Fibroblast of mammary gland (primary cell): ENCODE measurements at regions not wholly inside any gene's neighbourhood (a gene's known extent, or its start where the extent isn't known, plus 50 kb on each side); places are given as distances from the start of the nearest gene placed in this dataset.
"Not testable (repeated sequence)": the region's sequence is repeated elsewhere in the genome, so short reads cannot be mapped to it uniquely, and the experiment has no call there.

Experiments
- DNase-seq: peaks from one replicate; pipeline ENCODE4 v3.0.0-alpha.2; 2010; ENCODE audit warnings: low read depth
- H3K4me3 ChIP-seq: 2 replicates; pipeline ENCODE4 v1.5.1; 2011; ENCODE audit warnings: low read depth, mild to moderate bottlenecking, low read length, moderate library complexity; ENCODE audit not compliant: control insufficient read depth
- TF ChIP-seq, protein P1 (sequence below): conservative IDR thresholded peaks from 2 replicates; pipeline ENCODE4 v1.5.1; 2011; ENCODE audit warnings: low read depth, low read length, inconsistent platforms; ENCODE audit not compliant: control insufficient read depth, insufficient read depth

DNA sequence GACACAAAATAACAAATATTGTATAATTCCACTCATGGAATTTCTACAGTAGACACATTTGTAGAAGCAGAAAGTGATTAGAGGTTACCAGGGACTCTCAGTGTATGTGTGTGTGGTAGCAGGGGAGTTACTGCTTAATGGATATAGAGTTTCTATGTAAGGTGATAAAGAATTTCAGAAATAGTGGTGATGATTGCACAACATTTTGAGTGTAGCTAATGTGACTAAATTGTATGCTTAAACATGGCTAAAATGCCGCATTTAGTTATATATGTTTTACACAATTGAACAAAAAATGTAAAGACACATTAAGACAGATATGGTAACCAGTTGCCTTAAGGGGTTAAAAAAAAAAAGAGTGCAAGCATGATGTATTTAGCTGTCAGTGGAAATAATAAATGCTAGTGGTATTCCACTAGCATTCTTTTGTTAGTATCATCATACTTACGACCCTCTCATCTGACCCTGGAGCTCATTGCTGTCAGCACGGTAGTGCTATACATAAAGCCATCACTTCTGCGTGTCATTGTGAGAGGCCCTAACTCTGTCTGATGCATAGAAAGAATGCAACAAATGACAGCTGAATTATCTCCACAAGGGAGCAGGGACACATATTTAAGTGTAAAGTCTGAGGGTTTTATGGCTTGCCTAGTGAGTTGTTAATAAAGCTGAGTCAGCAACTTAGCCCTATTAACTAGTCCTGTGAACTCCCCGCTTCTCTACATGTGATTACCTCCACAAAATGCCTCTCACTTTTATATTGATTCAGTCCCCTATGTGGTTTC lies 134.1 kb upstream of the RXFP2 start:
- no peak overlapping the region for H3K4me3 ChIP-seq
- no peak for DNase-seq
- TF ChIP-seq, protein P1, sequence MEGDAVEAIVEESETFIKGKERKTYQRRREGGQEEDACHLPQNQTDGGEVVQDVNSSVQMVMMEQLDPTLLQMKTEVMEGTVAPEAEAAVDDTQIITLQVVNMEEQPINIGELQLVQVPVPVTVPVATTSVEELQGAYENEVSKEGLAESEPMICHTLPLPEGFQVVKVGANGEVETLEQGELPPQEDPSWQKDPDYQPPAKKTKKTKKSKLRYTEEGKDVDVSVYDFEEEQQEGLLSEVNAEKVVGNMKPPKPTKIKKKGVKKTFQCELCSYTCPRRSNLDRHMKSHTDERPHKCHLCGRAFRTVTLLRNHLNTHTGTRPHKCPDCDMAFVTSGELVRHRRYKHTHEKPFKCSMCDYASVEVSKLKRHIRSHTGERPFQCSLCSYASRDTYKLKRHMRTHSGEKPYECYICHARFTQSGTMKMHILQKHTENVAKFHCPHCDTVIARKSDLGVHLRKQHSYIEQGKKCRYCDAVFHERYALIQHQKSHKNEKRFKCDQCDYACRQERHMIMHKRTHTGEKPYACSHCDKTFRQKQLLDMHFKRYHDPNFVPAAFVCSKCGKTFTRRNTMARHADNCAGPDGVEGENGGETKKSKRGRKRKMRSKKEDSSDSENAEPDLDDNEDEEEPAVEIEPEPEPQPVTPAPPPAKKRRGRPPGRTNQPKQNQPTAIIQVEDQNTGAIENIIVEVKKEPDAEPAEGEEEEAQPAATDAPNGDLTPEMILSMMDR, result no peak

DNA sequence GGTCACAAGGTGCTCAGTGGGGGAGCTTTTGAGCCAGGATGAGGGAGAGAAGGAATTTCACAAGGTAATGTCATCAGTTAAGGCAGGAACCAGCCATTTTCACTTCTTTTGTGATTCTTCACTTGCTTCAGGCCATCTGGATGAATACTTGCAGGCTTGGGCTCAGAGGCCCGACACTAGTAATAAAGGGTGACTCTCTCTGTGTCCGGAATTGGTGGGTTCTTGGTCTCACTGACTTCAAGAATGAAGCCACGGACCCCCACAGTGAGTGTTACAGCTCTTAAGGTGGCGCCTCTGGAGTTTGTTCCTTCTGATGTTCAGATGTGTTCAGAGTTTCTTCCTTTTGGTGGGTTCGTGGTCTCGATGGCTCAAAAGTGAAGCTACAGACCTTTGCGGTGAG lies 131.8 kb upstream of the RXFP2 start:
- H3K4me3 ChIP-seq, DNase-seq: not testable (repeated sequence)

DNA sequence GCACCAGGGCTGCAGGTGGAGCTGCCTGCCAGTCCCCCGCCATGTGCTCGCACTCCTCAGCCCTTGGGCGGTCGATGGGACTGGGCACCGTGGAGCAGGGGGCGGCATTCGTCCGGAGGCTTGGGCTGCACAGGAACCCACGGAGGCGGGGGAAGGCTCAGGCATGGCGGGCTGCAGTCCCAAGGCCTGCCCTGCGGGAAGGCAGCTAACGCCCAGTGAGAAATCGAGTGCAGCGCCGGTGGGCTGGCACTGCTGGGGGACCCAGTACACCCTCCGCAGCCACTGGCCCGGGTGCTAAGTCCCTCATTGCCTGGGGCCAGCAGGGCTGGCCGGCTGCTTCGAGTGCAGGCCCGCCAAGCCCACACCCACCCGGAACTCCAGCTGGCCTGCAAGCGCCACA lies 130.5 kb upstream of the RXFP2 start:
- H3K4me3 ChIP-seq, DNase-seq: not testable (repeated sequence)

DNA sequence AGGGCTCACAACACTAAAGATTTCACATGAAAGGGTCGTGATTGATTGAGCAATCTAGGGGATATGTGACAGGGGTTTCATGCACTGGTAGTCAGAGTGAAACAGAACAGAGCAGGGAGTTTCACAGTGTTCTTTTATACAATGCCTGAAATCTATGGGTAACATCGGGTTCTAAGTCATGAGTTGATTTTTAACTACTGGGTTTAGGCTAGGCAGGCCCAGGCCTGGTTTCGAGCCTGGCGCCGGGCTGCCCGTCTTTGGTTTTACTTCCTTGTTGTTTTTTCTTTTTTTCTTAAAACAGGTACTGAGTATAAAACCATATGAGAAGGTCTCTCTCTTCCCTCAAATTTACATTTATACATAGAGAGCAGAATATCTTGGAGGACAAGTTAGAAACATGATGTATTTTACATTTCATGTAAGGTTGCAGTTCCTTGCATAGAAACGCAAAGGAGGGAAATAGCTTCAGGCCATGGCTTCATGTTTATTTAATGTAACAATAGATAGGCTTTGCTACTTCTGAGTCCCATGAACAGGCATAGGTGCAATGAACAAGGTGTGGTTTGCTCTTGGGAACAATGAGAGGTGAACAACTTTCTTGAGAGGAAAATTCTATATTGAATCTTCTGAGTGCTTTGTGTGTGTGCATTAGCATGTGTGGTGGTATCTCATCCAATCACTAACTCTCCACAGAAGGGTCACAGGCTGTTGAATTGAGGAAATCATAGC lies 128.9 kb upstream of the RXFP2 start:
- DNase-seq, result no peak
- TF ChIP-seq, protein P1, result no peak

DNA sequence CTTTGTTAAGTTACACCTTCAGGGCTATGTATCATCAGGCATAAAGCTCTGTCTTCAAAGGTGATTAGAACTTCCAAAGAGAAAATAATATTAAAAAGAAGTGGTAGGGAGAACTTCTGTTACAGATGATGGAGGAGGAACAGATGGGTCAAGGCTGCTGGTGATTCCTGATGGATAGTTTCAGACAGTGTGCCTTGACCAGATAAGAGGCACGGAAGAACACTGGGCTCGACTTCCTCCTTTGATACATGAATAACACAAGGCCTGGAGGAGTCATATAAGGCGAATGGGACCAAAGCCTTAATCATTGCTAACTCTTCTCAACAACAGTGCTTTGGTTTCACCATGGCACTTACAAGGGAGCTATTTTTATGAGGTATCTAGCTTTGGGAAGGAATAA lies 128.1 kb upstream of the RXFP2 start:
- DNase-seq, result no peak
- no peak overlapping the region for H3K4me3 ChIP-seq
- TF ChIP-seq, protein P1, result no peak

More for the DNA sequence above, 128.9 kb upstream of the RXFP2 start:
- H3K4me3 ChIP-seq, result no peak overlapping the region

DNA sequence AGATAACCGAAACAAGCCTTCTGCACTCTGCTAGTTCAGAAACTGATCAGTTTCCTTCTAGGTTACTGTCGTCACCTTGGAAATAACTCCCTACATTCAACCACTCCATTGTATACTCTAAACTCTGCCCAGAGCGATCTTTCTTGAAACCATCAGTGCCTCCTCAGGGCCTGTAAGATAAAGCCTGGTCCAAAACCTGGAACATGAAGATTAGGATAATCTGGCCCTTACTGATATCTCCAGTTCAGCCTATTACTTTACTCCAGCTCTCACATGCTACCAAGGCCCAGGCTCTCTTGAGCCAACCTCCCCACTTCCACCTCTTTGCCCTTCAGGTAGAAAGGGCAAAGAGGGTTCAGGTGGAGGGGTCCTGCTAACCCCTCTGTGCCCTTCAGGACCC lies 125.3 kb upstream of the RXFP2 start:
- no peak for DNase-seq
- TF ChIP-seq, protein P1, result no peak
- H3K4me3 ChIP-seq, result no peak overlapping the region

DNA sequence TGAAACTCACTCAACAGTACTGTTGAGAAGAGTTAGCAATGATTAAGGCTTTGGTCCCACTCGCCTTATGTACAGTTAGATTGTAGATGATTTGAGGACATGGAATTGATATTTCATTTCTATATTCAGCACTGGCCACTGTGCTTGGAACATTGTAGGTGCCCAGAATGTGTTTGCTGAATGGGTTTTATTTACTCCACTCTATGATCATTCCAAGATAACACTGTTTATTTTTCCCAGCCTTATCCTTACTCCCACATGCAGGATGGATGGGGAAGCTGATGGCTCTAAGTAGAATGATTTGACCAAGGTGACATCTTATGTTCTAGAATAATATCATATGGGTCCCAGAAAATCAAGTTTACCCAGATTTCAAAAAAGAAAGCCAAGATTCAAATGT lies 124.6 kb upstream of the RXFP2 start:
- DNase-seq, result no peak
- TF ChIP-seq, protein P1, result no peak
- no peak overlapping the region for H3K4me3 ChIP-seq
